ENCODE measurements at regions not wholly inside any gene's neighbourhood (a gene's known extent, or its start where the extent isn't known, plus 50 kb on each side); places are given as distances from the start of the nearest gene placed in this dataset.

- H3K27ac Mint-ChIP-seq = no peak overlapping the region
- H3K4me3 Mint-ChIP-seq = no peak overlapping the region
Measured at GRCh38 chr6:80932359-80932758, 820.1 kb downstream of the TENT5A start.

More at GRCh38 chr6:80932359-80932758, 820.1 kb downstream of the TENT5A start:
- Histone ChIP-seq H2AFZ (no peak overlapping the region), H3K4me3 (no peak overlapping the region), H3K4me2 (no peak overlapping the region), H3K27ac (ENCODE audit: low read depth) (no peak overlapping the region), H3K36me3 (ENCODE audit: insufficient read depth) (no peaks in the 10 kb centered on the region), H3K9me2 (ENCODE audit: insufficient read depth) (peaks cover 6% of the 10 kb centered on the region; the same call in 1 of the 2 replicates), H3F3A (replicated peaks; ENCODE audit: low read depth) (no peaks in the 10 kb centered on the region), H3K4me1 (ENCODE audit: insufficient read depth) (no peaks in the 10 kb centered on the region), H3K79me2 (replicated peaks; ENCODE audit: insufficient read depth) (no peaks in the 10 kb centered on the region), H3K27me3 (ENCODE audit: insufficient read depth) (no peaks in the 10 kb centered on the region), H4K20me1 (replicated peaks; ENCODE audit: insufficient read depth) (no peaks in the 10 kb centered on the region)
- Mint-ChIP-seq H3K4me1 (no peaks in the 10 kb centered on the region), H3K27me3 (ENCODE audit: insufficient read depth, low read depth, poor library complexity) (no peaks in the 10 kb centered on the region), H3K36me3 (ENCODE audit: low read depth) (peaks cover 4% of the 10 kb centered on the region; the same call in 1 of the 3 replicates), H3K9me3 (peaks cover 29% of the 10 kb centered on the region)
- no peak for ATAC-seq
- TF ChIP-seq NANOG (IDR thresholded peaks at IDR 0.05; ENCODE audit: borderline replicate concordance) (no peak), ZNF331 (CRISPR knock-in tag; IDR thresholded peaks at IDR 0.05; ENCODE audit: low read depth) (no peak), POLR2AphosphoS5 (IDR thresholded peaks at IDR 0.05; ENCODE audit: low read depth) (no peak), EZH2 (IDR thresholded peaks at IDR 0.05; ENCODE audit: low read depth, unreplicated experiment) (no peak), JUNB (IDR thresholded peaks at IDR 0.05; ENCODE audit: unreplicated experiment) (no peak), CREB1 (CRISPR knock-in tag; IDR thresholded peaks at IDR 0.05; ENCODE audit: low read depth) (no peak), STAT1 (IDR thresholded peaks at IDR 0.05; ENCODE audit: unreplicated experiment) (no peak), ZNF114 (CRISPR knock-in tag; IDR thresholded peaks at IDR 0.05) (no peak), EZH2phosphoT487 (IDR thresholded peaks at IDR 0.05; ENCODE audit: unreplicated experiment) (no peak), REST (IDR thresholded peaks at IDR 0.05; ENCODE audit: unreplicated experiment) (no peak)
- TF ChIP-seq, protein P1, sequence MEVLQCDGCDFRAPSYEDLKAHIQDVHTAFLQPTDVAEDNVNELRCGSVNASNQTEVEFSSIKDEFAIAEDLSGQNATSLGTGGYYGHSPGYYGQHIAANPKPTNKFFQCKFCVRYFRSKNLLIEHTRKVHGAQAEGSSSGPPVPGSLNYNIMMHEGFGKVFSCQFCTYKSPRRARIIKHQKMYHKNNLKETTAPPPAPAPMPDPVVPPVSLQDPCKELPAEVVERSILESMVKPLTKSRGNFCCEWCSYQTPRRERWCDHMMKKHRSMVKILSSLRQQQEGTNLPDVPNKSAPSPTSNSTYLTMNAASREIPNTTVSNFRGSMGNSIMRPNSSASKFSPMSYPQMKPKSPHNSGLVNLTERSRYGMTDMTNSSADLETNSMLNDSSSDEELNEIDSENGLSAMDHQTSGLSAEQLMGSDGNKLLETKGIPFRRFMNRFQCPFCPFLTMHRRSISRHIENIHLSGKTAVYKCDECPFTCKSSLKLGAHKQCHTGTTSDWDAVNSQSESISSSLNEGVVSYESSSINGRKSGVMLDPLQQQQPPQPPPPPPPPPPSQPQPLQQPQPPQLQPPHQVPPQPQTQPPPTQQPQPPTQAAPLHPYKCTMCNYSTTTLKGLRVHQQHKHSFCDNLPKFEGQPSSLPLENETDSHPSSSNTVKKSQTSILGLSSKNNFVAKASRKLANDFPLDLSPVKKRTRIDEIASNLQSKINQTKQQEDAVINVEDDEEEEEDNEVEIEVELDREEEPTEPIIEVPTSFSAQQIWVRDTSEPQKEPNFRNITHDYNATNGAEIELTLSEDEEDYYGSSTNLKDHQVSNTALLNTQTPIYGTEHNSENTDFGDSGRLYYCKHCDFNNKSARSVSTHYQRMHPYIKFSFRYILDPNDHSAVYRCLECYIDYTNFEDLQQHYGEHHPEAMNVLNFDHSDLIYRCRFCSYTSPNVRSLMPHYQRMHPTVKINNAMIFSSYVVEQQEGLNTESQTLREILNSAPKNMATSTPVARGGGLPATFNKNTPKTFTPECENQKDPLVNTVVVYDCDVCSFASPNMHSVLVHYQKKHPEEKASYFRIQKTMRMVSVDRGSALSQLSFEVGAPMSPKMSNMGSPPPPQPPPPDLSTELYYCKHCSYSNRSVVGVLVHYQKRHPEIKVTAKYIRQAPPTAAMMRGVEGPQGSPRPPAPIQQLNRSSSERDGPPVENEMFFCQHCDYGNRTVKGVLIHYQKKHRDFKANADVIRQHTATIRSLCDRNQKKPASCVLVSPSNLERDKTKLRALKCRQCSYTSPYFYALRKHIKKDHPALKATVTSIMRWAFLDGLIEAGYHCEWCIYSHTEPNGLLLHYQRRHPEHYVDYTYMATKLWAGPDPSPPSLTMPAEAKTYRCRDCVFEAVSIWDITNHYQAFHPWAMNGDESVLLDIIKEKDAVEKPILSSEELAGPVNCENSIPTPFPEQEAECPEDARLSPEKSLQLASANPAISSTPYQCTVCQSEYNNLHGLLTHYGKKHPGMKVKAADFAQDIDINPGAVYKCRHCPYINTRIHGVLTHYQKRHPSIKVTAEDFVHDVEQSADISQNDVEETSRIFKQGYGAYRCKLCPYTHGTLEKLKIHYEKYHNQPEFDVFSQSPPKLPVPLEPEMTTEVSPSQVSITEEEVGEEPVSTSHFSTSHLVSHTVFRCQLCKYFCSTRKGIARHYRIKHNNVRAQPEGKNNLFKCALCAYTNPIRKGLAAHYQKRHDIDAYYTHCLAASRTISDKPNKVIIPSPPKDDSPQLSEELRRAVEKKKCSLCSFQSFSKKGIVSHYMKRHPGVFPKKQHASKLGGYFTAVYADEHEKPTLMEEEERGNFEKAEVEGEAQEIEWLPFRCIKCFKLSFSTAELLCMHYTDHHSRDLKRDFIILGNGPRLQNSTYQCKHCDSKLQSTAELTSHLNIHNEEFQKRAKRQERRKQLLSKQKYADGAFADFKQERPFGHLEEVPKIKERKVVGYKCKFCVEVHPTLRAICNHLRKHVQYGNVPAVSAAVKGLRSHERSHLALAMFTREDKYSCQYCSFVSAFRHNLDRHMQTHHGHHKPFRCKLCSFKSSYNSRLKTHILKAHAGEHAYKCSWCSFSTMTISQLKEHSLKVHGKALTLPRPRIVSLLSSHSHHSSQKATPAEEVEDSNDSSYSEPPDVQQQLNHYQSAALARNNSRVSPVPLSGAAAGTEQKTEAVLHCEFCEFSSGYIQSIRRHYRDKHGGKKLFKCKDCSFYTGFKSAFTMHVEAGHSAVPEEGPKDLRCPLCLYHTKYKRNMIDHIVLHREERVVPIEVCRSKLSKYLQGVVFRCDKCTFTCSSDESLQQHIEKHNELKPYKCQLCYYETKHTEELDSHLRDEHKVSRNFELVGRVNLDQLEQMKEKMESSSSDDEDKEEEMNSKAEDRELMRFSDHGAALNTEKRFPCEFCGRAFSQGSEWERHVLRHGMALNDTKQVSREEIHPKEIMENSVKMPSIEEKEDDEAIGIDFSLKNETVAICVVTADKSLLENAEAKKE (CRISPR knock-in tag; IDR thresholded peaks at IDR 0.05) = no peak
- TF ChIP-seq, protein P2, sequence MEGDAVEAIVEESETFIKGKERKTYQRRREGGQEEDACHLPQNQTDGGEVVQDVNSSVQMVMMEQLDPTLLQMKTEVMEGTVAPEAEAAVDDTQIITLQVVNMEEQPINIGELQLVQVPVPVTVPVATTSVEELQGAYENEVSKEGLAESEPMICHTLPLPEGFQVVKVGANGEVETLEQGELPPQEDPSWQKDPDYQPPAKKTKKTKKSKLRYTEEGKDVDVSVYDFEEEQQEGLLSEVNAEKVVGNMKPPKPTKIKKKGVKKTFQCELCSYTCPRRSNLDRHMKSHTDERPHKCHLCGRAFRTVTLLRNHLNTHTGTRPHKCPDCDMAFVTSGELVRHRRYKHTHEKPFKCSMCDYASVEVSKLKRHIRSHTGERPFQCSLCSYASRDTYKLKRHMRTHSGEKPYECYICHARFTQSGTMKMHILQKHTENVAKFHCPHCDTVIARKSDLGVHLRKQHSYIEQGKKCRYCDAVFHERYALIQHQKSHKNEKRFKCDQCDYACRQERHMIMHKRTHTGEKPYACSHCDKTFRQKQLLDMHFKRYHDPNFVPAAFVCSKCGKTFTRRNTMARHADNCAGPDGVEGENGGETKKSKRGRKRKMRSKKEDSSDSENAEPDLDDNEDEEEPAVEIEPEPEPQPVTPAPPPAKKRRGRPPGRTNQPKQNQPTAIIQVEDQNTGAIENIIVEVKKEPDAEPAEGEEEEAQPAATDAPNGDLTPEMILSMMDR (conservative IDR thresholded peaks at IDR 0.05; ENCODE audit: low read depth in 2 of 2) = no peak
- TF ChIP-seq, protein P3, sequence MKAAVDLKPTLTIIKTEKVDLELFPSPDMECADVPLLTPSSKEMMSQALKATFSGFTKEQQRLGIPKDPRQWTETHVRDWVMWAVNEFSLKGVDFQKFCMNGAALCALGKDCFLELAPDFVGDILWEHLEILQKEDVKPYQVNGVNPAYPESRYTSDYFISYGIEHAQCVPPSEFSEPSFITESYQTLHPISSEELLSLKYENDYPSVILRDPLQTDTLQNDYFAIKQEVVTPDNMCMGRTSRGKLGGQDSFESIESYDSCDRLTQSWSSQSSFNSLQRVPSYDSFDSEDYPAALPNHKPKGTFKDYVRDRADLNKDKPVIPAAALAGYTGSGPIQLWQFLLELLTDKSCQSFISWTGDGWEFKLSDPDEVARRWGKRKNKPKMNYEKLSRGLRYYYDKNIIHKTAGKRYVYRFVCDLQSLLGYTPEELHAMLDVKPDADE (IDR thresholded peaks at IDR 0.05) = no peak
- DNase-seq (ENCODE audit: low spot score) = no peak

Data from GM23338 (cell line).